HG03280 (cell line): ENCODE measurements at regions not wholly inside any gene's neighbourhood (a gene's known extent, or its start where the extent isn't known, plus 50 kb on each side); places are given as distances from the start of the nearest gene placed in this dataset.
"Not testable (repeated sequence)": the region's sequence is repeated elsewhere in the genome, so short reads cannot be mapped to it uniquely, and the experiment has no call there.

Experiments
- ATAC-seq: cut with Tn5 transposase; IDR thresholded peaks from one replicate; pipeline ENCODE4 v1.9.1; 2021; ENCODE audit warnings: mild to moderate bottlenecking, moderate library complexity; ENCODE audit not compliant: unreplicated experiment

GRCh38 chr5:118606940-118607339 is 381.4 kb downstream of the DTWD2 start:
- ATAC-seq, result no peak

- ATAC-seq, result no peak
Observed at GRCh38 chr5:118605761-118606160, 382.6 kb downstream of the DTWD2 start.

GRCh38 chr5:118604106-118604505 is 384.2 kb downstream of the DTWD2 start:
- no peak for ATAC-seq

GRCh38 chr5:118603278-118603677 is 385.1 kb downstream of the DTWD2 start:
- ATAC-seq, result no peak

- ATAC-seq, result no peak
Observed at GRCh38 chr5:118598311-118598710, 390.0 kb downstream of the DTWD2 start.

- no peak for ATAC-seq
Observed at GRCh38 chr5:118597543-118597942, 390.8 kb downstream of the DTWD2 start.

GRCh38 chr5:118596255-118596654 is 392.1 kb downstream of the DTWD2 start:
- no peak for ATAC-seq

GRCh38 chr5:118593003-118593328 is 395.4 kb downstream of the DTWD2 start:
- no peak for ATAC-seq

- ATAC-seq, result no peak
Observed at GRCh38 chr5:118592229-118593002, 395.9 kb downstream of the DTWD2 start.

GRCh38 chr5:118590806-118591205 is 397.5 kb downstream of the DTWD2 start:
- ATAC-seq, result no peak

GRCh38 chr5:118580949-118581348 is 407.4 kb downstream of the DTWD2 start:
- ATAC-seq, result no peak

- ATAC-seq, result no peak
Observed at GRCh38 chr5:118578093-118578492, 410.3 kb downstream of the DTWD2 start.

GRCh38 chr5:118577621-118578020 is 410.7 kb downstream of the DTWD2 start:
- ATAC-seq, result no peak

- not testable (repeated sequence) for ATAC-seq
Observed at GRCh38 chr5:118570276-118570675, 418.1 kb downstream of the DTWD2 start.

GRCh38 chr5:118569596-118569995 is 418.8 kb downstream of the DTWD2 start:
- not testable (repeated sequence) for ATAC-seq

GRCh38 chr5:118565335-118565971 is 422.9 kb downstream of the DTWD2 start:
- ATAC-seq, result no peak

- ATAC-seq, result no peak
Observed at GRCh38 chr5:118561971-118562370, 426.4 kb downstream of the DTWD2 start.

GRCh38 chr5:118561235-118561634 is 427.1 kb downstream of the DTWD2 start:
- no peak for ATAC-seq

- ATAC-seq, result no peak
Observed at GRCh38 chr5:118558871-118559270, 429.5 kb downstream of the DTWD2 start.

- no peak for ATAC-seq
Observed at GRCh38 chr5:118557251-118557661, 431.1 kb downstream of the DTWD2 start.

- no peak for ATAC-seq
Observed at GRCh38 chr5:118556792-118557191, 431.6 kb downstream of the DTWD2 start.

- no peak for ATAC-seq
Observed at GRCh38 chr5:118555727-118556126, 432.6 kb downstream of the DTWD2 start.

- ATAC-seq, result no peak
Observed at GRCh38 chr5:118554981-118555380, 433.4 kb downstream of the DTWD2 start.
